Activated naive CD8-positive, alpha-beta T cell treated with anti-CD3 and anti-CD28 coated beads, Interleukin-2, amount 50 U/mL, for 24 hours (primary cell): ENCODE measurements at regions not wholly inside any gene's neighbourhood (a gene's known extent, or its start where the extent isn't known, plus 50 kb on each side); places are given as distances from the start of the nearest gene placed in this dataset.

ENCODE experiments used
- ATAC-seq: fragments of 150-1000 bp; cut with Tn5 transposase; one replicate; pipeline ENCODE4 v1.10.0; 2021
- DNase-seq: peaks from one replicate; pipeline ENCODE4 v3.0.0; 2021
- H3K27ac Mint-ChIP-seq: one replicate; pipeline ENCODE4 v1.8.0; 2021; ENCODE audit warnings: mild to moderate bottlenecking, mixed read lengths
- H3K27me3 Mint-ChIP-seq: one replicate; pipeline ENCODE4 v1.8.0; 2021; ENCODE audit warnings: mixed read lengths
- H3K36me3 Mint-ChIP-seq: one replicate; pipeline ENCODE4 v1.8.0; 2021; ENCODE audit warnings: low read depth, mixed read lengths
- H3K4me1 Mint-ChIP-seq: one replicate; pipeline ENCODE4 v1.8.0; 2021; ENCODE audit warnings: mixed read lengths
- H3K4me3 Mint-ChIP-seq: one replicate; pipeline ENCODE4 v1.8.0; 2021; ENCODE audit warnings: mild to moderate bottlenecking, moderate library complexity, mixed read lengths
- H3K9me3 Mint-ChIP-seq: one replicate; pipeline ENCODE4 v1.8.0; 2021; ENCODE audit warnings: mixed read lengths

- no peak overlapping the region for H3K27ac Mint-ChIP-seq
- no peak overlapping the region for H3K4me3 Mint-ChIP-seq
- H3K9me3 Mint-ChIP-seq, result no peaks in the 10 kb centered on the region
- no peak for ATAC-seq
- H3K4me1 Mint-ChIP-seq, result no peaks in the 10 kb centered on the region
- H3K27me3 Mint-ChIP-seq, result no peaks in the 10 kb centered on the region
- H3K36me3 Mint-ChIP-seq, result no peaks in the 10 kb centered on the region
- DNase-seq, result no peak
Observed at GRCh38 chr4:124555959-124556358, 156.6 kb downstream of the ANKRD50 start.

DNA sequence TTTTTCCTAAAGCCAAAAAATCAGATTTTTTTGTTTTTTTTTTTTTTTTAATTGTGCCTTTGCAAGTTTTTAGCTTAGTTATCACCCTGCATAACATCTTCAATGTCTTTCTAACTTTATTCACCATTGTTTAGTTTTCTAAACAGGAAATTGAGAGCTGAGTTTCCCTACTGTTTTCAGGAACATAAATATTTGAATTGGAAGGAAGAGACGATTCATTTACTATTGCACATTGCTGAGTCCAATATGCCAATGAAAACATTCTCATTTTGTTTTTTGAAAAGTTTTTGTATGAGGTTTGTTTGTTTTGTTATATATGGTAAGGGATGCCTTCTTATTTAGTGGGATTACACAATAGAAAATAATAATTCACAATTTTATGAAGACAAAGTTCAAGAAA is 148.4 kb downstream of the ANKRD50 start:
- Mint-ChIP-seq H3K27me3 (no peaks in the 10 kb centered on the region), H3K9me3 (no peaks in the 10 kb centered on the region), H3K4me1 (no peaks in the 10 kb centered on the region), H3K36me3 (no peaks in the 10 kb centered on the region), H3K4me3 (no peak overlapping the region), H3K27ac (no peak overlapping the region)
- ATAC-seq (no peak), DNase-seq (no peak)

DNA sequence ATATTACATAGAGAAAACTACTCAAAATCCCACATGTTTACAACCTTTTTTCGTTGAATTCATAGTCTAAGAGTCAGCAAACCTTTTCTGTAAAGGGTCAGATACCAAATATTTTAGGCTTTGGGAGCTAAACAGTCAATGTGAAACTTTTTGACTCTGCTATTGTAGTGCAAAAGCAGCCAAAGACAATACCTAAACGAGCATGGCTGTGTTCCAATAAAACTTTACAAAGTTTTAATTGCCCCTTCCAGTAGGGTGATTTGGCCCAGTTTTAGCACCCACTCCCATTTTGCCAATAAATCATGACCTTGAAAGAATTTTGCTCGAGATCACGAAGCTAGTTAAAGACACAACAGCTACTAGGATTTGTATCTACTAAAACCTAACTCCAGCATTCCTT is 147.2 kb downstream of the ANKRD50 start:
- Mint-ChIP-seq H3K27ac (no peak overlapping the region), H3K4me3 (no peak overlapping the region), H3K36me3 (no peaks in the 10 kb centered on the region), H3K27me3 (no peaks in the 10 kb centered on the region), H3K4me1 (no peaks in the 10 kb centered on the region), H3K9me3 (no peaks in the 10 kb centered on the region)
- DNase-seq (no peak), ATAC-seq (no peak)

DNA sequence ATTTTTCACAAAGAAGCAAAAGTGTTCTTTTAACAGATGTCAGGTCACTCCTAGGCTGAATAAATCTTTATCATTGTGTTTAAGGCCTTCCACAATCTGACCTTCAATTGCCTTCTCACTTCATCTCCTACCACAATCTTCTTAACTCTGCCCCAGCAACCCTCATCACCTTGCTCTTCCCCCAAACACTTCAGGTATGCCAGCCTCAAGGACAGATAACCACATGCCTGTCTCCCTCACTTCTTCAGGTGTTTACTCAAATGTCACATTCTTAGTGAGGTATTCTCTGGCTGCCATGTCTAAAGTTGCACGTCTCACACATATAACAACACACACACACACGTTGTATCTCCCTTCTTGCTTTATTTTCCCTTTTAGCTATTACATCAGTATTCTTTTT is 146.5 kb downstream of the ANKRD50 start:
- no peaks in the 10 kb centered on the region for H3K27me3 Mint-ChIP-seq
- DNase-seq (no peak), ATAC-seq (no peak)
- H3K9me3 Mint-ChIP-seq, result no peaks in the 10 kb centered on the region
- no peaks in the 10 kb centered on the region for H3K36me3 Mint-ChIP-seq
- H3K4me1 Mint-ChIP-seq, result no peaks in the 10 kb centered on the region
- H3K27ac Mint-ChIP-seq, result no peak overlapping the region
- no peak overlapping the region for H3K4me3 Mint-ChIP-seq

DNA sequence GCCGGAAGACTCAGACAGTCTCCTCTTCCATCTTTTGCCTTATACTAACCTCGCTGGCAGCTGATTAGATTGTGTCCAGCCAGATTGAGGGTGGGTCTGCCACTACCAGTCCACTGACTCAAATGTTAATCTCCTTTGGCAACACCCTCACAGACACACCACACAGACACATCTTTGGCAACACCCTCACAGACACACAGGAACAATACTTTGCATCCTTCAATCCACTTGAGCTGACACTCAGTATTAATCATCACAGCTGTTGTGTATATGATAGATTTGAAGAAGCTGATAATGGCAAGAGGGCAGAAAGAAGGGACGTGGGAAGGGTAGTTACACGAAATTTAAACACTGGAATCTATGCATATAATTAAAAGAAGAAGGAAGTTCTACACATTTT is 139.5 kb downstream of the ANKRD50 start:
- H3K9me3 Mint-ChIP-seq, result peaks cover 4% of the 10 kb centered on the region
- H3K4me3 Mint-ChIP-seq, result no peak overlapping the region
- H3K36me3 Mint-ChIP-seq, result no peaks in the 10 kb centered on the region
- H3K4me1 Mint-ChIP-seq, result no peaks in the 10 kb centered on the region
- no peak for DNase-seq
- H3K27ac Mint-ChIP-seq, result no peak overlapping the region
- no peak for ATAC-seq
- no peaks in the 10 kb centered on the region for H3K27me3 Mint-ChIP-seq

- Mint-ChIP-seq H3K4me3 (no peak overlapping the region), H3K27ac (no peak overlapping the region), H3K36me3 (no peaks in the 10 kb centered on the region), H3K9me3 (peaks cover 7% of the 10 kb centered on the region), H3K27me3 (no peaks in the 10 kb centered on the region), H3K4me1 (no peaks in the 10 kb centered on the region)
- ATAC-seq (no peak), DNase-seq (no peak)
Observed at GRCh38 chr4:124579896-124580295, 132.6 kb downstream of the ANKRD50 start.

GRCh38 chr4:124583797-124584196 is 128.7 kb downstream of the ANKRD50 start:
- Mint-ChIP-seq H3K4me1 (no peaks in the 10 kb centered on the region), H3K27ac (no peak overlapping the region), H3K36me3 (no peaks in the 10 kb centered on the region), H3K9me3 (peaks cover 4% of the 10 kb centered on the region), H3K4me3 (no peak overlapping the region), H3K27me3 (no peaks in the 10 kb centered on the region)
- no peak for DNase-seq
- ATAC-seq, result no peak

GRCh38 chr4:124589786-124590185 is 122.7 kb downstream of the ANKRD50 start:
- H3K36me3 Mint-ChIP-seq, result no peaks in the 10 kb centered on the region
- no peak overlapping the region for H3K4me3 Mint-ChIP-seq
- DNase-seq, result no peak
- ATAC-seq, result no peak
- H3K4me1 Mint-ChIP-seq, result no peaks in the 10 kb centered on the region
- no peak overlapping the region for H3K27ac Mint-ChIP-seq
- H3K9me3 Mint-ChIP-seq, result peaks cover 4% of the 10 kb centered on the region
- no peaks in the 10 kb centered on the region for H3K27me3 Mint-ChIP-seq

GRCh38 chr4:124590480-124590879 is 122.1 kb downstream of the ANKRD50 start:
- Mint-ChIP-seq H3K4me3 (no peak overlapping the region), H3K36me3 (no peaks in the 10 kb centered on the region), H3K27me3 (no peaks in the 10 kb centered on the region), H3K4me1 (no peaks in the 10 kb centered on the region), H3K9me3 (peaks cover 4% of the 10 kb centered on the region), H3K27ac (no peak overlapping the region)
- no peak for ATAC-seq
- DNase-seq, result no peak

GRCh38 chr4:124591637-124592036 is 120.9 kb downstream of the ANKRD50 start:
- ATAC-seq, result no peak
- H3K27me3 Mint-ChIP-seq, result no peaks in the 10 kb centered on the region
- no peaks in the 10 kb centered on the region for H3K4me1 Mint-ChIP-seq

DNA sequence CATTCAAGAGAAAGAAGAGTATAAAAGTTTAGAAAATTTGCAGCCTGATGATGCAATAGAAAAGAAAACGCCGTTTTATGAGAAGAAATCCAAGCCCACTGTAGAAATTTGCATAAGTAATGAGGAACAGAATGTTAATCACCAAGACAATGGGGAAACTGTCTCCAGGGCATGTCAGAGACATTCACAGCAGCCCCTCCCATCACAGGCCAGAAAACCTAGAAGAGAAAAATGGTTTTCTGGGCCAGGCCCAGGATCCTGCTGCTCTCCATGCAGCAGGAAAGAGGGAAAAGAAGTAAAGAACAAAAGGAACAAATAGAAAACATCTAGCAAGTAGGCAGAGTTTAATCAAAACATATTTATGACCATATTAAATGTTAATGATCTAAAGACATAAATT is 119.0 kb downstream of the ANKRD50 start:
- DNase-seq (no peak), ATAC-seq (no peak)
- Mint-ChIP-seq H3K4me3 (no peak overlapping the region), H3K36me3 (no peaks in the 10 kb centered on the region), H3K27ac (no peak overlapping the region), H3K27me3 (no peaks in the 10 kb centered on the region), H3K9me3 (no peaks in the 10 kb centered on the region), H3K4me1 (no peaks in the 10 kb centered on the region)

More at GRCh38 chr4:124591637-124592036, 120.9 kb downstream of the ANKRD50 start:
- Mint-ChIP-seq H3K36me3 (no peaks in the 10 kb centered on the region), H3K9me3 (peaks cover 4% of the 10 kb centered on the region), H3K4me3 (no peak overlapping the region), H3K27ac (no peak overlapping the region)
- DNase-seq, result no peak

DNA sequence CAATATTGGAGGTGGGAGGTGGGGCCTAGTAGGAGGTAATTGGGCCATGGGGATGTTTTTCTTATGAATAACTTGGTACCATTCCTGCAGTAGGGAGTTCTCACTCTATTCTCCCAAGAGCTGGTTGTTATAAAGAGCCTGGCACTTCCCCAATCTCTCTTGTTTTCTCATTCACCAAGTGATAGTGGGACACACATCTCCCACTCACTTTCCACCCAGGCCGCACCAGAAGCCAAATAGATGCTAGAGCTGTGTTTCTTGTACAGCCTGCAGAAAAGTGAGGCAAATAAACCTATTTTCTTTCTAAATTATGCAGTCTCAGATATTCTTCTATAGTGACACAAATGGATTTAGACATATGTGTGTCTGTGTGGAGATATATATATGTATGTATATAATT is 117.6 kb downstream of the ANKRD50 start:
- Mint-ChIP-seq H3K27ac (no peak overlapping the region), H3K4me3 (no peak overlapping the region), H3K27me3 (no peaks in the 10 kb centered on the region), H3K36me3 (no peaks in the 10 kb centered on the region), H3K4me1 (no peaks in the 10 kb centered on the region), H3K9me3 (no peaks in the 10 kb centered on the region)
- ATAC-seq (no peak), DNase-seq (no peak)

- Mint-ChIP-seq H3K4me3 (no peak overlapping the region), H3K36me3 (no peaks in the 10 kb centered on the region), H3K27ac (no peak overlapping the region), H3K9me3 (no peaks in the 10 kb centered on the region), H3K27me3 (no peaks in the 10 kb centered on the region), H3K4me1 (no peaks in the 10 kb centered on the region)
- no peak for ATAC-seq
- no peak for DNase-seq
Observed at GRCh38 chr4:124596816-124597215, 115.7 kb downstream of the ANKRD50 start.

DNA sequence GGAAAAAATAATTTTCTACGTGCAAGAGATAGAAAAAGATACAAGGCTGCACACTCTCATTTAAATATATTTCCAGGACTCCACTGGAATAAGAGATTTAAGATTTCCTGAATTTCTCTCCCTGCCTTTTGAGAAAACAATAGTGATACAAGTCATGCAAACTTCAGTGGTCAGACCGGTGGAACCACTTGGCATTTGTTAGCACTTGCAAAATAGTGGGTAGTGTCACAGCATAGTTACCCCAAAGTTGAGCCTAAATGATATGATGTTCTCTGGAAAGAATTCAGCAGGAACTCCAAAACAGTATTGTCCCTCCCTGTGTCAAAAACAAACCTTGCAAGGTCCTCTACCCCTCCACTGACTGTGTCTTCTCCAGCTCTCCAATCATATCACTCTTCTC is 102.3 kb downstream of the ANKRD50 start:
- no peak overlapping the region for H3K4me3 Mint-ChIP-seq
- no peaks in the 10 kb centered on the region for H3K9me3 Mint-ChIP-seq
- no peak overlapping the region for H3K27ac Mint-ChIP-seq
- no peaks in the 10 kb centered on the region for H3K4me1 Mint-ChIP-seq
- ATAC-seq, result no peak
- no peak for DNase-seq
- no peaks in the 10 kb centered on the region for H3K36me3 Mint-ChIP-seq
- H3K27me3 Mint-ChIP-seq, result no peaks in the 10 kb centered on the region
